Left lobe of liver (tissue), 2 donors: ENCODE measurements at regions not wholly inside any gene's neighbourhood (a gene's known extent, or its start where the extent isn't known, plus 50 kb on each side); places are given as distances from the start of the nearest gene placed in this dataset.
A peak's percentile ranks its signal among the peaks of the same experiment; 100 is the strongest.
"Not testable (repeated sequence)": the region's sequence is repeated elsewhere in the genome, so short reads cannot be mapped to it uniquely, and the experiment has no call there.

ENCODE experiments used
- ATAC-seq: fragments of 200-7000 bp; cut with Tn5 transposase; one replicate; pipeline ENCODE4 v1.9.1; 2020; ENCODE audit warnings: mild to moderate bottlenecking, moderate library complexity
- DNase-seq: peaks from one replicate; pipeline ENCODE4 v3.0.0-alpha.2; 2020; ENCODE audit warnings: low spot score
- donor health status: DM: no; HTN: no; CAD: no; lungs with moderate emphysema.
- donor health status: DM: no; HTN: yes; CAD: no.

GRCh38 chr17:52947418-52947817 is 788.9 kb upstream of the CA10 start:
- DNase-seq (no peak), ATAC-seq (no peak)

GRCh38 chr17:52938623-52939230 is 780.2 kb upstream of the CA10 start:
- ATAC-seq = no peak
- no peak for DNase-seq

GRCh38 chr17:52930581-52930980 is 772.1 kb upstream of the CA10 start:
- ATAC-seq (no peak), DNase-seq (no peak)

- DNase-seq = no peak
- ATAC-seq = no peak
Observed at GRCh38 chr17:52930145-52930544, 771.6 kb upstream of the CA10 start.

GRCh38 chr17:52923658-52924057 is 765.1 kb upstream of the CA10 start:
- DNase-seq = no peak
- ATAC-seq = no peak

- ATAC-seq (no peak), DNase-seq (no peak)
Observed at GRCh38 chr17:52899235-52899634, 740.7 kb upstream of the CA10 start.

- ATAC-seq (no peak), DNase-seq (no peak)
Observed at GRCh38 chr17:52895272-52895671, 736.8 kb upstream of the CA10 start.

- DNase-seq = no peak
- ATAC-seq = no peak
Observed at GRCh38 chr17:52892334-52892733, 733.8 kb upstream of the CA10 start.

- ATAC-seq = no peak
- no peak for DNase-seq
Observed at GRCh38 chr17:52885882-52886281, 727.4 kb upstream of the CA10 start.

- not testable (repeated sequence) for ATAC-seq, DNase-seq
Observed at GRCh38 chr17:52883907-52884491, 725.5 kb upstream of the CA10 start.

GRCh38 chr17:52846767-52847166 is 688.3 kb upstream of the CA10 start:
- ATAC-seq, DNase-seq: not testable (repeated sequence)

- ATAC-seq (no peak), DNase-seq (no peak)
Observed at GRCh38 chr17:52841971-52842370, 683.5 kb upstream of the CA10 start.

GRCh38 chr17:52837492-52837891 is 679.0 kb upstream of the CA10 start:
- ATAC-seq (no peak), DNase-seq (no peak)

GRCh38 chr17:52831536-52831935 is 673.0 kb upstream of the CA10 start:
- DNase-seq = no peak
- ATAC-seq = no peak

GRCh38 chr17:52828621-52829020 is 670.1 kb upstream of the CA10 start:
- ATAC-seq (no peak), DNase-seq (no peak)

GRCh38 chr17:52827526-52827925 is 669.0 kb upstream of the CA10 start:
- DNase-seq (peak; percentile 67), ATAC-seq (peak; percentile 83)

- peak; percentile 85 for ATAC-seq
Observed at GRCh38 chr17:52824542-52824941, 666.0 kb upstream of the CA10 start.

GRCh38 chr17:52823155-52823554 is 664.6 kb upstream of the CA10 start:
- peak; percentile 50 for ATAC-seq

More at GRCh38 chr17:52824542-52824941, 666.0 kb upstream of the CA10 start:
- peak; percentile 87 for DNase-seq

GRCh38 chr17:52790359-52790955 is 631.9 kb upstream of the CA10 start:
- no peak for ATAC-seq
- no peak for DNase-seq

More at GRCh38 chr17:52823155-52823554, 664.6 kb upstream of the CA10 start:
- DNase-seq = no peak

- no peak for DNase-seq
Observed at GRCh38 chr17:52789829-52790228, 631.3 kb upstream of the CA10 start.

GRCh38 chr17:52776234-52776633 is 617.7 kb upstream of the CA10 start:
- no peak for ATAC-seq

More at GRCh38 chr17:52789829-52790228, 631.3 kb upstream of the CA10 start:
- ATAC-seq = no peak

GRCh38 chr17:52762794-52763167 is 604.3 kb upstream of the CA10 start:
- DNase-seq (no peak), ATAC-seq (no peak)

More at GRCh38 chr17:52776234-52776633, 617.7 kb upstream of the CA10 start:
- DNase-seq = no peak
